ENCODE measurements at regions not wholly inside any gene's neighbourhood (a gene's known extent, or its start where the extent isn't known, plus 50 kb on each side); places are given as distances from the start of the nearest gene placed in this dataset.

DNA sequence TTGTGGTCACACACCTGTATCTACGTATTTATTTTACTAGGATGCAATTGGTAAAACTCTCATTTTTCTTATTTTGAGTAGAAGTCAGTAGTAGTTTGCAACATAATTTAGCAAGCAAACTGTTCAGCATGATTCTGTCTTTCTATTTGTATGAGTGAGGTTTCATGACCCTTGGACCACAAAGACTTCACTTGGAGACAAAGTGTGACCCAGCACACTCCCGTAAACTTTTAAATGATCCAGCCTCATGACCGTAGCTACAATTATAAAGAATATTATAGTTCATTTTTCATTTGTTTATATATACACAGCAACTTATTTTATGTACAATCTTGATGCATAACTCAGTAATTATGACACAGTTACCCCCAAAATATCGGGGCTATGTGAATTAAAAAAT lies 86.5 kb downstream of the ERCC5 start:
- H3K4me3 ChIP-seq (ENCODE audit: extremely low read depth in 1 of 4, insufficient read depth in 2 of 4, low read depth in 3 of 4, low read length in 4 of 4) = no peak overlapping the region
- DNase-seq (ENCODE audit: low read depth in 1 of 2, low spot score in 2 of 2) = no peak
- H3K79me1 ChIP-seq (ENCODE audit: low read depth, low read length) = no peaks in the 10 kb centered on the region
- ChIA-PET POLR2A (ENCODE audit: partially characterized antibody) (no interaction called here), CTCF (ENCODE audit: partially characterized antibody) (interaction anchor here (0.7 to 2.3 kb wide), 6 partner anchors 12 to 260 kb away, joined by 3 to 6 read pairs (median 4); no protein-coding TSS in a partner anchor)
- H3K4me1 ChIP-seq (replicated peaks in 1 of 4; ENCODE audit: control insufficient read depth in 3 of 4, insufficient read depth in 4 of 4, low read length in 3 of 4) = no peaks in the 10 kb centered on the region
- H2AK5ac ChIP-seq (ENCODE audit: low read depth, low read length) = no peak overlapping the region
- no peak overlapping the region for H4K8ac ChIP-seq (ENCODE audit: extremely low read depth, insufficient read depth, low read length)
- no peak overlapping the region for H3K56ac ChIP-seq (replicated peaks; ENCODE audit: insufficient read length, low read depth, low read length)
- no peak overlapping the region for H4K91ac ChIP-seq (replicated peaks; ENCODE audit: insufficient read length, low read length)
- H2BK20ac ChIP-seq (ENCODE audit: low read length) = no peak overlapping the region
- H3K4ac ChIP-seq (replicated peaks; ENCODE audit: insufficient read length, low read depth, low read length) = no peak overlapping the region
- no peak overlapping the region for H3K27ac ChIP-seq (ENCODE audit: low read depth, low read length)
- no peaks in the 10 kb centered on the region for H3K23me2 ChIP-seq (ENCODE audit: low read depth, low read length)
- no peak overlapping the region for H4K5ac ChIP-seq (ENCODE audit: insufficient read length, low read depth, low read length)
- H3K36me3 ChIP-seq (ENCODE audit: control insufficient read depth in 2 of 4, insufficient read depth in 4 of 4, low read length in 3 of 4) = no peaks in the 10 kb centered on the region
- no peak overlapping the region for H3K18ac ChIP-seq (ENCODE audit: extremely low read depth, low read length)
- no peak overlapping the region for H2BK15ac ChIP-seq (ENCODE audit: low read length)
- no peak for FAIRE-seq
- H2BK12ac ChIP-seq (ENCODE audit: low read depth, low read length) = no peak overlapping the region
- no peak overlapping the region for H2BK5ac ChIP-seq (ENCODE audit: low read depth, low read length)
- no peak overlapping the region for H3K14ac ChIP-seq (ENCODE audit: insufficient read length)
- TF ChIP-seq BACH1 (IDR thresholded peaks at IDR 0.05; ENCODE audit: low read length) = no peak
- TF ChIP-seq MAFK (IDR thresholded peaks at IDR 0.05; ENCODE audit: low read depth, low read length) = no peak
- TF ChIP-seq CHD1 (IDR thresholded peaks at IDR 0.05; ENCODE audit: low read depth, low read length) = no peak
- no peak for TF ChIP-seq HDAC6 (IDR thresholded peaks at IDR 0.05; ENCODE audit: low read depth, low read length)
- no peak overlapping the region for H2BK120ac ChIP-seq (replicated peaks; ENCODE audit: low read depth, low read length)
- H3K27me3 ChIP-seq (replicated peaks in 1 of 4; ENCODE audit: control insufficient read depth in 3 of 4, extremely low read depth in 1 of 4, insufficient read depth in 3 of 4, low read length in 3 of 4) = peaks cover 0 to 1% (median 0%) of the 10 kb centered on the region in 4 experiments; a peak in 1 of 7 replicates
- no peak overlapping the region for H3K23ac ChIP-seq (ENCODE audit: insufficient read length)
- no peaks in the 10 kb centered on the region for H3K79me2 ChIP-seq (ENCODE audit: control insufficient read depth in 1 of 2, insufficient read depth in 2 of 2, low read length in 2 of 2)
- no peaks in the 10 kb centered on the region for H4K20me1 ChIP-seq (replicated peaks in 1 of 2; ENCODE audit: control insufficient read depth in 1 of 2, insufficient read depth in 2 of 2, low read length in 2 of 2)
- WGBS, 2 experiments (ENCODE audit: extremely low coverage in 1 of 2, insufficient coverage in 1 of 2, insufficient read length in 1 of 2, insufficient replicate concordance in 2 of 2, low coverage in 1 of 2, low lambda C conversion rate in 2 of 2, missing lambda C conversion rate in 1 of 2) = 67% methylated on average over 4 of the region's 4 CpGs; no CpG with 5 or more reads in 1 of the 2 experiments
- no peaks in the 10 kb centered on the region for H3K9me3 ChIP-seq (ENCODE audit: insufficient read depth in 2 of 2, low read depth in 1 of 2, low read length in 1 of 2)
- no peak overlapping the region for H3K4me2 ChIP-seq (ENCODE audit: insufficient read depth in 1 of 2, low read depth in 2 of 2, low read length in 2 of 2)
- no peak overlapping the region for H2AFZ ChIP-seq (ENCODE audit: low read length)
- H3K9ac ChIP-seq (replicated peaks in 1 of 4; ENCODE audit: extremely low read depth in 1 of 4, low read depth in 3 of 4, low read length in 3 of 4) = no peak overlapping the region

All from H1 (cell line).